NT2/D1 (cell line): ENCODE measurements at regions not wholly inside any gene's neighbourhood (a gene's known extent, or its start where the extent isn't known, plus 50 kb on each side); places are given as distances from the start of the nearest gene placed in this dataset.

Experiments
- SUZ12 ChIP-seq: IDR thresholded peaks from 2 replicates; pipeline ENCODE4 v1.6.1; 2011; ENCODE audit not compliant: insufficient read length, insufficient read depth; ENCODE audit errors: extremely low read depth
- YY1 ChIP-seq: IDR thresholded peaks from 2 replicates; pipeline ENCODE4 v1.6.1; 2011; ENCODE audit not compliant: insufficient read length, insufficient read depth
- ZNF274 ChIP-seq: IDR thresholded peaks from 2 replicates; pipeline ENCODE4 v1.6.1; 2011; ENCODE audit warnings: mild to moderate bottlenecking, low read depth, low read length

- TF ChIP-seq SUZ12 (no peak), ZNF274 (no peak), YY1 (no peak)
These were observed 389.6 kb upstream of the JAG1 start for GRCh38 chr20:11063444-11063843.
